ENCODE measurements at regions not wholly inside any gene's neighbourhood (a gene's known extent, or its start where the extent isn't known, plus 50 kb on each side); places are given as distances from the start of the nearest gene placed in this dataset.
A peak's percentile ranks its signal among the peaks of the same experiment; 100 is the strongest.

- TF ChIP-seq CDX4 (CRISPR knock-in tag; IDR thresholded peaks at IDR 0.05; ENCODE audit: borderline replicate concordance), result no peak
- TF ChIP-seq CREB1 (CRISPR knock-in tag; IDR thresholded peaks at IDR 0.05), result no peak
- TF ChIP-seq ZSCAN18 (CRISPR knock-in tag; IDR thresholded peaks at IDR 0.05), result no peak
- no peak for TF ChIP-seq TEAD1 (CRISPR knock-in tag; IDR thresholded peaks at IDR 0.05)
- TF ChIP-seq NR3C1 (CRISPR knock-in tag; conservative IDR thresholded peaks at IDR 0.05; ENCODE audit: low read depth), result no peak
Measured at GRCh38 chr10:111506266-111507034, 429.6 kb downstream of the ADRA2A start (continued).

GRCh38 chr10:111511751-111512150 lies 434.9 kb downstream of the ADRA2A start:
- ChIA-PET POLR2A (interaction anchor here (0.5 kb wide), 1 partner anchor 383 kb away, joined by 4 read pairs; no protein-coding TSS in a partner anchor), CTCF (no interaction called here)
- Mint-ChIP-seq H3K4me1 (peaks cover 32% of the 10 kb centered on the region), H3K27ac (no peak overlapping the region), H3K36me3 (no peaks in the 10 kb centered on the region; the same call in 1 of the 2 replicates), H3K4me3 (no peak overlapping the region), H3K27me3 (ENCODE audit: low read depth) (no peaks in the 10 kb centered on the region), H3K9me3 (peaks cover 13% of the 10 kb centered on the region)
- TF ChIP-seq TCF7 (CRISPR knock-in tag; IDR thresholded peaks at IDR 0.05; ENCODE audit: low read depth) (no peak), ARID4B (CRISPR knock-in tag; IDR thresholded peaks at IDR 0.05; ENCODE audit: borderline replicate concordance) (peak; percentile 39; the same call in 1 of the 2 replicates)
- ATAC-seq, result peak; percentile 80
- DNase-seq (ENCODE audit: low spot score), result no peak

GRCh38 chr10:111515264-111515663 lies 438.4 kb downstream of the ADRA2A start:
- H3K9me3 Mint-ChIP-seq, result peaks cover 10% of the 10 kb centered on the region
- ATAC-seq (no peak), DNase-seq (ENCODE audit: low spot score) (no peak)
- TF ChIP-seq ZNF425 (CRISPR knock-in tag; conservative IDR thresholded peaks at IDR 0.05) (no peak), EMX1 (CRISPR knock-in tag; IDR thresholded peaks at IDR 0.05) (no peak), RELA (CRISPR knock-in tag; IDR thresholded peaks at IDR 0.05; ENCODE audit: borderline replicate concordance) (no peak), SMAD4 (CRISPR knock-in tag; IDR thresholded peaks at IDR 0.05) (no peak), ZNF423 (CRISPR knock-in tag; IDR thresholded peaks at IDR 0.05) (no peak), USF2 (CRISPR knock-in tag; IDR thresholded peaks at IDR 0.05) (no peak), SMAD3 (CRISPR knock-in tag; IDR thresholded peaks at IDR 0.05; ENCODE audit: borderline replicate concordance) (no peak), TEAD4 (CRISPR knock-in tag; IDR thresholded peaks at IDR 0.05) (no peak), ZNF416 (CRISPR knock-in tag; IDR thresholded peaks at IDR 0.05) (no peak), IRF2 (CRISPR knock-in tag; IDR thresholded peaks at IDR 0.05; ENCODE audit: borderline replicate concordance, low read depth) (no peak), FOXP4 (CRISPR knock-in tag; IDR thresholded peaks at IDR 0.05) (no peak)

More at GRCh38 chr10:111515264-111515663, 438.4 kb downstream of the ADRA2A start:
- Mint-ChIP-seq H3K27ac (no peak overlapping the region), H3K27me3 (ENCODE audit: low read depth) (no peaks in the 10 kb centered on the region), H3K4me1 (peaks cover 1% of the 10 kb centered on the region; the same call in 1 of the 2 replicates), H3K4me3 (no peak overlapping the region), H3K36me3 (no peaks in the 10 kb centered on the region; the same call in 1 of the 2 replicates)
- POLR2A ChIA-PET, result no interaction called here
- CTCF ChIA-PET, result no interaction called here

All from WTC11 (cell line).